ENCODE measurements at regions not wholly inside any gene's neighbourhood (a gene's known extent, or its start where the extent isn't known, plus 50 kb on each side); places are given as distances from the start of the nearest gene placed in this dataset.

GRCh38 chr5:58025809-58026208 is 434.1 kb downstream of the PLK2 start:
- TF ChIP-seq CTCF (IDR thresholded peaks at IDR 0.05; ENCODE audit: insufficient read depth, low read depth, low read length) (no peak), EZH2 (IDR thresholded peaks at IDR 0.05; ENCODE audit: insufficient read depth, low read length) (no peak)
